Small intestine (tissue), 7 donors: ENCODE measurements at regions not wholly inside any gene's neighbourhood (a gene's known extent, or its start where the extent isn't known, plus 50 kb on each side); places are given as distances from the start of the nearest gene placed in this dataset.

Source experiments
- DNase-seq, 2 donors: peaks; one replicate each; pipeline versions ENCODE4 v3.0.0 to v3.0.0-alpha.2; 2013
- FAIRE-seq: peaks from 2 replicates; lab custom pipeline; 2012; peaks lifted over from hg19 to GRCh38; lab: Jason Lieb, UNC
- H3K27ac ChIP-seq, 3 donors: one replicate each; pipeline ENCODE4 v1.5.1; 2013; ENCODE audit warnings: low read length in 2 of 3, mild to moderate bottlenecking in 2 of 3, control low read depth in 1 of 3, inconsistent platforms in 1 of 3, low read depth in 1 of 3, moderate library complexity in 1 of 3
- H3K27me3 ChIP-seq, 3 donors: one replicate each; pipeline ENCODE4 v1.6.1; 2013; ENCODE audit warnings: low read length in 3 of 3, inconsistent platforms in 1 of 3; ENCODE audit not compliant: control insufficient read depth in 3 of 3, insufficient read depth in 3 of 3
- H3K36me3 ChIP-seq, 3 donors: one replicate each; pipeline ENCODE4 v1.6.1; 2013; ENCODE audit warnings: low read length in 3 of 3, inconsistent platforms in 1 of 3, low read depth in 1 of 3, mild to moderate bottlenecking in 1 of 3, moderate library complexity in 1 of 3; ENCODE audit not compliant: control insufficient read depth in 3 of 3, insufficient read depth in 2 of 3
- H3K4me1 ChIP-seq, 3 donors: one replicate each; pipeline ENCODE4 v1.6.1; 2013; ENCODE audit warnings: low read length in 2 of 3, inconsistent platforms in 1 of 3, low read depth in 1 of 3, mild to moderate bottlenecking in 1 of 3, moderate library complexity in 1 of 3; ENCODE audit not compliant: control insufficient read depth in 3 of 3, insufficient read depth in 2 of 3
- H3K4me3 ChIP-seq, 3 donors: one replicate each; pipeline ENCODE4 v1.5.1; 2013; ENCODE audit warnings: low read length in 3 of 3, control low read depth in 1 of 3, inconsistent platforms in 1 of 3, low read depth in 1 of 3, mild to moderate bottlenecking in 1 of 3, moderate library complexity in 1 of 3
- H3K9me3 ChIP-seq, 2 donors: one replicate each; pipeline ENCODE4 v1.6.1; 2013; ENCODE audit warnings: low read depth in 1 of 2, low read length in 1 of 2; ENCODE audit not compliant: control insufficient read depth in 2 of 2, insufficient read depth in 1 of 2
- WGBS, 3 donors: extraction: QIAGEN DNeasy Blood & Tissue Kit; methylation state at CpG; one replicate each; pipeline ENCODE4 v1.1.7; 2013; 5-methylcytosine and 5-hydroxymethylcytosine counted together
- donor health status: healthy with polysubstance abuse.
- donor health status: control.
- donor health status: control.
- donor health status: Bipolar disorder and iron deficiency.
- donor health status: healthy.

GRCh38 chr1:99198393-99198792, 65.9 kb upstream of the PLPPR4 start:
- DNase-seq, result no peak
- no peaks in the 10 kb centered on the region for H3K9me3 ChIP-seq
- no peak for FAIRE-seq
- WGBS, 3 donors, result 62 to 69% (median 65%) methylated on average over 1 of the region's 1 CpG
- H3K4me3 ChIP-seq, result no peak overlapping the region
- H3K27me3 ChIP-seq, result no peaks in the 10 kb centered on the region
- no peak overlapping the region for H3K27ac ChIP-seq
- no peaks in the 10 kb centered on the region for H3K36me3 ChIP-seq
- H3K4me1 ChIP-seq, result no peaks in the 10 kb centered on the region

- Histone ChIP-seq H3K9me3 (no peaks in the 10 kb centered on the region), H3K4me3 (no peak overlapping the region), H3K4me1 (no peaks in the 10 kb centered on the region), H3K36me3 (no peaks in the 10 kb centered on the region), H3K27me3 (no peaks in the 10 kb centered on the region), H3K27ac (no peak overlapping the region)
- DNase-seq, result no peak
- FAIRE-seq, result no peak
- 23 to 68% (median 51%) methylated on average over 3 of the region's 3 CpGs for WGBS, 3 donors
Measured at GRCh38 chr1:99207216-99207615, 57.1 kb upstream of the PLPPR4 start.
